Tibial nerve (tissue), 4 donors: ENCODE measurements at regions not wholly inside any gene's neighbourhood (a gene's known extent, or its start where the extent isn't known, plus 50 kb on each side); places are given as distances from the start of the nearest gene placed in this dataset.

ENCODE experiments used
- DNase-seq, 2 donors: peaks; one replicate each; pipeline ENCODE4 v3.0.0-alpha.2; 2019; ENCODE audit warnings: low spot score in 2 of 2
- H3K27ac ChIP-seq, 4 donors: fragments of 200-600 bp; sonication (generic) in 3 of 4; one replicate each; pipeline ENCODE4 v1.5.1; 2017 to 2019; ENCODE audit warnings: mild to moderate bottlenecking in 1 of 4
- H3K27me3 ChIP-seq, 2 donors: fragments of 200-600 bp; sonication (generic) in 1 of 2; one replicate each; pipeline versions ENCODE4 v1.5.1 to v1.6.0; 2017 to 2019
- H3K36me3 ChIP-seq, 3 donors: fragments of 200-600 bp; sonication (generic); one replicate each; pipeline ENCODE4 v1.5.1; 2018 to 2019
- H3K4me1 ChIP-seq, 4 donors: fragments of 200-600 bp; sonication (generic) in 3 of 4; one replicate each; pipeline ENCODE4 v1.5.1; 2017 to 2019
- H3K4me3 ChIP-seq, 4 donors: fragments of 200-600 bp; sonication (generic) in 3 of 4; one replicate each; pipeline ENCODE4 v1.5.1; 2017 to 2019; ENCODE audit warnings: mild to moderate bottlenecking in 1 of 4, moderate library complexity in 1 of 4
- H3K9me3 ChIP-seq, 4 donors: fragments of 200-600 bp; sonication (generic) in 3 of 4; one replicate each; pipeline ENCODE4 v1.5.1; 2017 to 2019
- EP300 ChIP-seq, 2 donors: sonication (generic); formaldehyde crosslinking; IDR thresholded peaks; one replicate each; pipeline ENCODE4 v1.6.1; 2017; ENCODE audit warnings: antibody characterized with exemption in 2 of 2, mild to moderate bottlenecking in 1 of 2
- POLR2A ChIP-seq, 2 donors: fragments of 450-650 bp; IDR thresholded peaks; one replicate each; pipeline ENCODE4 v1.6.1; 2017; ENCODE audit warnings: antibody characterized with exemption in 2 of 2, mild to moderate bottlenecking in 2 of 2, moderate library complexity in 2 of 2
- WGBS, 2 donors: methylation state at CpG; one replicate each; pipeline ENCODE4 v1.1.5; 2018; 5-methylcytosine and 5-hydroxymethylcytosine counted together
- TF ChIP-seq, protein P1 (sequence below), 5 experiments: fragments of 200-600 bp in 3 of 5; fragments of 450-650 bp in 2 of 5; sonication (generic) in 3 of 5; IDR thresholded peaks; one replicate each; pipeline ENCODE4 v1.5.1; 2016 to 2019; ENCODE audit warnings: antibody characterized with exemption in 5 of 5, mild to moderate bottlenecking in 3 of 5, moderate library complexity in 2 of 5

DNA sequence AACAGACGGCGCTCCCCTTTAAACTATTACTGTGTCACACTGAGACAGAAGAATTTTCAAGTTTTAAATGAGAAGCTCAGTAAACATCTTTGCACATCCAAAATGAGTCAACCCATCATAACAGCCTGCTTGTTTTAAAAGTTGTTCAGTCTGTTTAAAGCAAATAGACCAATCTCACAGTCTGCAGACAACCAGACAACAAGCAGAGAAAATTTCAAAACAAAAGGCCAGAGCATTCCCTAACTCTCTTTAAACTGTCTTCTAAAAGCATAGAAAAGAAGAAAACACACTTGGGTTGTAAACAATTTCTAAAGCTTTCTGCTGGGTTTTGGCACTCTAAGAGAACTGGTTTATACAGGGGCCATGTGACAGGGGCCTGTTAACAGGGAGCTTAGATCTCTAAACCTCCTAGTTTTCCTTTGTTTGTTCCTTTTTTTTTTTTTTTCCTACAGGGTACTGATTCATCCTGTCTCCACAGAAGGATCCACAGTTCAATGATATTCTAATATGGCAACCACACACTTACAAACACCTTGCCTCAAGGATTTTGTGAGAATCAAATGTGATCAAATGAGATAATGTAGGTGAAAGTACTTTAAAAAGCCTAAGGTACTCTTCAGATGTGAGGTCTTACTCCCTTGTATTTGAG is 100.8 kb upstream of the MAML3 start:
- TF ChIP-seq POLR2A (IDR thresholded peaks at IDR 0.05) (no peak), EP300 (IDR thresholded peaks at IDR 0.05) (no peak)
- TF ChIP-seq, protein P1, sequence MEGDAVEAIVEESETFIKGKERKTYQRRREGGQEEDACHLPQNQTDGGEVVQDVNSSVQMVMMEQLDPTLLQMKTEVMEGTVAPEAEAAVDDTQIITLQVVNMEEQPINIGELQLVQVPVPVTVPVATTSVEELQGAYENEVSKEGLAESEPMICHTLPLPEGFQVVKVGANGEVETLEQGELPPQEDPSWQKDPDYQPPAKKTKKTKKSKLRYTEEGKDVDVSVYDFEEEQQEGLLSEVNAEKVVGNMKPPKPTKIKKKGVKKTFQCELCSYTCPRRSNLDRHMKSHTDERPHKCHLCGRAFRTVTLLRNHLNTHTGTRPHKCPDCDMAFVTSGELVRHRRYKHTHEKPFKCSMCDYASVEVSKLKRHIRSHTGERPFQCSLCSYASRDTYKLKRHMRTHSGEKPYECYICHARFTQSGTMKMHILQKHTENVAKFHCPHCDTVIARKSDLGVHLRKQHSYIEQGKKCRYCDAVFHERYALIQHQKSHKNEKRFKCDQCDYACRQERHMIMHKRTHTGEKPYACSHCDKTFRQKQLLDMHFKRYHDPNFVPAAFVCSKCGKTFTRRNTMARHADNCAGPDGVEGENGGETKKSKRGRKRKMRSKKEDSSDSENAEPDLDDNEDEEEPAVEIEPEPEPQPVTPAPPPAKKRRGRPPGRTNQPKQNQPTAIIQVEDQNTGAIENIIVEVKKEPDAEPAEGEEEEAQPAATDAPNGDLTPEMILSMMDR (IDR thresholded peaks at IDR 0.05): no peak
- H3K9me3 ChIP-seq: no peaks in the 10 kb centered on the region
- H3K4me3 ChIP-seq: no peak overlapping the region
- WGBS, 2 donors: 74 to 81% methylated on average over 2 of the region's 2 CpGs
- H3K36me3 ChIP-seq: no peaks in the 10 kb centered on the region
- no peak for DNase-seq
- H3K27ac ChIP-seq: peak overlapping the region in 3 of 4 donors; percentile 6 to 97 (median 93)
- H3K27me3 ChIP-seq: no peaks in the 10 kb centered on the region
- peaks cover 0 to 20% (median 4%) of the 10 kb centered on the region in 4 donors for H3K4me1 ChIP-seq

DNA sequence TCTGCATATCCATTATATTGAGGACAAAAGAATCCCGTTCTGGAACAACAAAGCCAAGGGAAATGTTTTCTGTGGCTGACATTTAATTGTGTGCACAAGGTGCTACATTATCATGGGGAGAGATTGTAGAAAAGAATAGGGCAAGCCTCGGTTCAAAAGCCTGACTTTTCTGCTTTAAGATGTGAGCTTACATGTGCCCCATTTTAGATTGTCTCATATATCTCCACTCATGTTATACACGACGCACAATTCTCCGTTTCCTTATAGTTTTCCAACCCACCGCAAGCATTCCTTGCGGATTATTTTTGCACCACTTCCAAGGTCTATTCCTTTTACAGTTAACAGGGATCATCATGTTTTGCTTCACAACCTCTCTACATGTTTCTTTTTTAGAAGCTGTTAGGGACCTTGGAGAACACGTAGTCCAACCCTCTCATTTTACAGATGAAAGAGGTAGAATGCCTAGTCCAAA is 99.6 kb upstream of the MAML3 start:
- H3K27me3 ChIP-seq: no peaks in the 10 kb centered on the region
- no peaks in the 10 kb centered on the region for H3K36me3 ChIP-seq
- no peak for DNase-seq
- peak overlapping the region in 3 of 4 donors; percentile 89 to 97 (median 93) for H3K27ac ChIP-seq
- WGBS, 2 donors: 42 to 46% methylated on average over 8 of the region's 8 CpGs
- H3K9me3 ChIP-seq: no peaks in the 10 kb centered on the region
- H3K4me3 ChIP-seq: peak overlapping the region in 2 of 4 donors; percentile 59 to 69
- H3K4me1 ChIP-seq: peaks cover 0 to 30% (median 7%) of the 10 kb centered on the region in 4 donors
- TF ChIP-seq POLR2A (IDR thresholded peaks at IDR 0.05): no peak
- TF ChIP-seq, protein P1 (IDR thresholded peaks at IDR 0.05): no peak
- TF ChIP-seq EP300 (IDR thresholded peaks at IDR 0.05): no peak

DNA sequence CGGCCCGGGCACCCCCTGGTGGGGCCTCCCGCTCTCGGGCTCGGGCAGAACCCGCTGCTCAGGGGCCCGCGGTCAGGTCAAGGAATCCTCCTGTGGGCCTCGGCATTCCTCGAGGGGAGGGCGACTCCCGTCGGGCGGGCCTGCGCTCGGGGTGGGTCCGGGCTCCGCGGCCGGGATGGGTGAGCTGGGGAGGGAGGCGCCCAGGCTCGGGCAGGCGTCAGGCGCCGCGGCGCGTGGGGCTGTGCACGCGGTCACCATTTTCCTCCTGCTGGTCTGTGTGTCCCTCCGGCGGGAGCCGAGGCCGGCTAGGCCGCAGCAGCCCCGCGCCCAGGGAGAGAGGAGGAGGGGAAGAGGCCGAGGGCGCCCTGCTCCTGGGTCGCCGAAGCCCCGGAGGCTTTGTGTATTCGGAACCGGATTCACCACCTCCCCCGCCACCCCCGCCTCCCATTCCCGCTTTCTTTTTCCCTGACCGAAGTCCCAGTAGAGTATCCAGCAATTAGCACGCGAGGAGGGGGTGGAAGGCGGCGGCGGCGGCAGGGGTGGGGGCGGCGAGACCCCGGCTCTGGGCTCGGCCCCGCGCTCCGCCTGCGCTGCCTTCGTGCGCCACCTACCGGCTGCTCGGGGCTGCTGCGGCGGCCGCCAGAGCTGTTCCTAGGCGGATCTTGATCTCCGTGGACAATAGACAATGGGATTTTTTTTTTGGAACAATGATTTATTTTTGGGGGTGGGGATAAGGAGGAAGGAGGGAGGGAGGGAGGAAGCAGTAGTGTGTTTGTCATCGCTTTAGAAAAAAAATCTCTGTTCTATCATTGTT is 99.0 kb upstream of the MAML3 start:
- peak overlapping the region; percentile 53 to 69 (median 62) for H3K4me3 ChIP-seq
- H3K9me3 ChIP-seq: no peaks in the 10 kb centered on the region
- TF ChIP-seq, protein P1 (IDR thresholded peaks at IDR 0.05): peak; percentile 86 to 99 (median 97)
- no peak for TF ChIP-seq EP300 (IDR thresholded peaks at IDR 0.05)
- H3K36me3 ChIP-seq: no peaks in the 10 kb centered on the region
- peak overlapping the region; percentile 84 to 97 (median 91) for H3K27ac ChIP-seq
- no peaks in the 10 kb centered on the region for H3K27me3 ChIP-seq
- peak; percentile 45 to 64 for DNase-seq
- WGBS, 2 donors: 0 to 1% methylated on average over 23 to 50 of the region's 72 CpGs
- H3K4me1 ChIP-seq: peaks cover 0 to 32% (median 7%) of the 10 kb centered on the region in 4 donors

DNA sequence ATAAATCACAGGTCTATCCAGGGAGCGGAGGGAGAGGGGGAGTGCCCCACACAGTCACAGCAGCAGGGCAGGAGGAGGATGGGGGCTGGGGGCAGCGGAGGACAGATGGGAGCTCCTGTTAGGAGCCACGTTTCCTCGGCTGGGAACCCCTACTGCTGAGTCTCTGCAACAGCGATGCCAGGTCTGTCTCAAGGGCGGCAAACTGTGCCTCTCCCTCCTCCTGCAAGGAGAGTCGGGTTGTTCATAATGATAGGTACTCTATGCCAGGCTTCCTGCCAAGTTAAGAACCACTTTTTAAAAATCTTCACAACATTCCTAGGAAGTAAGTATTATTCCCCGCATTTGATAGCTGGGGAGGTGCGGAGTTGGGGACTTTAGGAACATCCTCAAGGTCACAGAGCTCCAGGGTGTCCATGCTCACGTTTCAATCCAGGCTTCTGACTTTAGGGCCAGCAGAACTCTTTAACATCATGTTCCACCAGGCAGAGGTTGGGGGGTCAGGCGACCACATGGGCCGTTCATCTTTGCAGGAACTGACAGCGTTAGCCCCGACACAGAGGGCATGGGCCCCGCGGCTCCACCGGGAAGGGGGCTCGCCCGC is 98.3 kb upstream of the MAML3 start:
- DNase-seq: no peak
- peak overlapping the region; percentile 53 to 69 (median 62) for H3K4me3 ChIP-seq
- no peaks in the 10 kb centered on the region for H3K36me3 ChIP-seq
- peak overlapping the region; percentile 84 to 97 (median 91) for H3K27ac ChIP-seq
- no peaks in the 10 kb centered on the region for H3K27me3 ChIP-seq
- peaks cover 0 to 32% (median 7%) of the 10 kb centered on the region in 4 donors for H3K4me1 ChIP-seq
- no peak for TF ChIP-seq POLR2A (IDR thresholded peaks at IDR 0.05)
- TF ChIP-seq, protein P1 (IDR thresholded peaks at IDR 0.05): no peak
- TF ChIP-seq EP300 (IDR thresholded peaks at IDR 0.05): no peak
- WGBS, 2 donors: 31 to 41% methylated on average over 13 to 19 of the region's 19 CpGs
- no peaks in the 10 kb centered on the region for H3K9me3 ChIP-seq
